HG02840 (cell line): ENCODE measurements at regions not wholly inside any gene's neighbourhood (a gene's known extent, or its start where the extent isn't known, plus 50 kb on each side); places are given as distances from the start of the nearest gene placed in this dataset.

Experiments
- ATAC-seq: cut with Tn5 transposase; IDR thresholded peaks from one replicate; pipeline ENCODE4 v1.9.1; 2021; ENCODE audit warnings: mild to moderate bottlenecking, moderate library complexity, moderate number of reproducible peaks; ENCODE audit not compliant: unreplicated experiment, low FRiP score

DNA sequence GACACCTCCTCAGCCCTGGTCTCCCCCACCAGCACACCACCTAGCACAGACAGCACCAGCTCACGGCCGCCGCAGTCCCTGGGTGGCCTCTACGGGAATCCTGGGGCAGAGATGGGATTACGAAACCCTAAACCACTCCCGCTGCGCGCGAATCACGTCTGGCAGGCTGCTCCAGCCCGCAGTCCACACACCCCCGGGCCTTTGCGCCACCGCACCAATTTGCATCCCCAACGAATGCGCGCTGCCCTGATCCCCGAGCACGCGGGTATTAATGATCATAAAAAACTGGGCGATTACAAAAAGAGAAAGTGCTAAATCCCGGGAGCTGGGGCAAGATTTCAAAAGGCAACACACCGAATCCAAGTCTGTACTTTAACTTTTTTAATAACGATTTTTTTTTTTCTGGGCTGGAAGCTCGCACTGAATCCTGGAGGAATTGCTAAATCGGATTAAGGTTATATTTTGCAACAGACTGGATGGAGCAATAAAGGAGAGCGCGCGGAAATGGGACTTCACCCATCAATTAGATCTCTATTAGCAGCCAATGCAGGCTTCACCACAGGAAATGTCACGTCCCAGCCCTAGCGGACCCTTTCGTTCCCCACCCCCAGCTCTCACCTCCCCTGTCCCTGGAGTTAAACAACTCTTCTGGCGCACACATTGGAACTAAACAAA lies 69.8 kb upstream of the TMEM33 start:
- ATAC-seq = no peak

DNA sequence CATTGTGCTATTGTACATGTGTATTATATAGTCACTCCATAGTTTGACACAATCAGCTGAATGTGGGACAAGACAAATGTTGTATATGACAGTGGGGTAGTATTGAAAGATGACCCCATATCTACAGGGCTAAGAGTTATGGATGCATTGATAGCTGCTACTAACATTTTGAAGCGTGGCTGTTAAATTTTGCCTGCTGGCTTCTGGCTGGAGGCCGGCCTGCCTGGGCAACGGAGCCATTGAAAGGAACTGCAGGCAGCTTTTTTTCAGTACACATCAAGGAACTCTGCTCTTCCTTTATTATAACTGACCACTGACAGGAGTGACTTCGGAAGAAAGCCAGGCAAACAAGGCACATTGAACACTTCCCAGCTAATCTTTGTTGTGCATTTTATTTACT lies 76.1 kb upstream of the TMEM33 start:
- ATAC-seq = no peak

DNA sequence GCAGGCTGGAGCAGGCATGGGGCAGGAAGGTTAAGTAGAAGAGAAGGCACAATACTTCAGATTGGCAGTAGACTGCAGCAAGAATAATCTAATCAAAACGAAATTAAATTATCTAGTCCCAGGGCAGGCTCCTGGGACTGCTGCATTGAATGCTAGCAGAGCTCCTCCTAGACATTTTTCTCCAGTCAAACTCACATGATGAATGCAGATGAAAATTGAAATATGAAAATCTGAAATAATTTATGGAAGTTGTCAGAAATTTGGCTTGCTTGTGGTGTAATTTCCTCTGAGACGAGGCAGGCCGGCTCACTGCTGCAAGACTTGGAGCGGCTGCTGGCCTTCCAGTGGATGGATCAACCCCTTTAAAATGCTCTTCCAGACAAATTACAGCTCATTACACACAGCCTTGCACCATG lies 78.0 kb upstream of the TMEM33 start:
- no peak for ATAC-seq

DNA sequence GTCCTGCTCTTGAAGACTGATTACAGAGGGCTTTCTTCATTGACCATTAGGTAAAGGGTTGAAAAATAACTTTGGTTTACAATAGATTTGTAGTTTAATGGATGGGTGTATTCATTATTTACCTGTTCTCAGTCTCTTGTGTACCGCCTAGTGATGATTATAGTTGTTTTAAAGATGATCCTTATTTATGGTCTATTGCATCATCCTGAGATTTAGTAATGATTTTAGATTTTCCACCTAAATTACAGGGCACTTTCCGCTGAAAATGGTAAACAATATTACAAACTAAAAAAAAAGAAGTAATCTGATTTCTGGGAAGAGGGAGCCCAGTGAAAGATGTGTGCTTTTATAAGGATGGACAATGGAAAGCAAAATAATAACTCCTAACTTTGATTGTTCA lies 78.4 kb upstream of the TMEM33 start:
- ATAC-seq = no peak

DNA sequence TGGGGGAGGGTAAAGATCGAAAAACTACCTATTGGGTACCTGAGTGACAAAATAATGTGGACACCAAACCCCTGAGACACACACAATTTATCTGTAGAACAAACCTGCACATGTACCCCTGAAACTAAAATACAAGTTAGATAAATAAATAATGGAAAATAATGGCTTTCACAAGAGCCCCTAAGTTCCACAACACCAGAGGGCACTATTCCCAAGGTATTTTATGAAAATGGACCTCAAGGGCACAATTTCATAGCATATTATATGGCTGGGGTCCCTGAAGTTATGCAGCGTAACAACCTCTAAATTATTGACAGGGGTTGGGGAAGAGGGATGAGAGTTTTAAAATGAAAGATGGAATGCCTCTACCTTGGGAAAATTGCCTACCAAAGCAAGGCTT lies 81.3 kb upstream of the TMEM33 start:
- no peak for ATAC-seq

DNA sequence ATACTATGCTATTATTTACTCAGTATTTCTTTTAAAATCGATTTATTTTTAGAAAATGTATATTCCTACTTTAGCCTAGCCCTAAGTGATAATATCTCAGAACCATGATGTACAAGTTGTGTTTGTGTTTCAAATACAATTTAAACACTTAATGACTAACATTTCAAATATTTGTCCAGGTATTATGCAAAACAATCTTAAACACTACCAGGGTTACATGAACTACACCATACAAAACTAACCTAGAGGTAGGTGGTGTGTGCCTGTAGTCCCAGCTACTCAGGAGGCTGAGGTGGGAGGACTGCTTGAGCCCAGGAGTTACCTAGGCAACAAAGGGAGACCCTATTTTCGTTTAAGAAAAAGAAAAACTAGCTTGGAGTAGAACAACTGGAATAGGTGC lies 83.0 kb upstream of the TMEM33 start:
- ATAC-seq = no peak

DNA sequence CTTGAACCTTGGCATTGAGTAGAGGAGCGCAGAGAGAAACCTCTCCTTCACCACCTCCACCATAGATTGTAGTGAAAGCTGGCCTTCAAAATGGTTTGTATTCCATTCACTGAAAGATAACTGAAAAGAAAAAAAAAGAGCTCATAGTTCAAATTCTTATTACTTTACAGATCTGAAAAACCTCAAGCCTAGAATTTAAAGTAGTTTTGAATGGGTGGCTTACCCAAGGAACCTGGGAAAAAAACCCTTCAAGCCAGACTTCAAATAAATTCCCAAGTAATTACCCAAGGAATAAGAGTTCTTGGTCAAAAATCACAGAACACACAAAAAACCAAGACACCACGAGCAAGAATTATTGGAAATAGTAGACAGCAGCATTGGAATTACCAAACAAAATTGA lies 83.6 kb upstream of the TMEM33 start:
- ATAC-seq = no peak

DNA sequence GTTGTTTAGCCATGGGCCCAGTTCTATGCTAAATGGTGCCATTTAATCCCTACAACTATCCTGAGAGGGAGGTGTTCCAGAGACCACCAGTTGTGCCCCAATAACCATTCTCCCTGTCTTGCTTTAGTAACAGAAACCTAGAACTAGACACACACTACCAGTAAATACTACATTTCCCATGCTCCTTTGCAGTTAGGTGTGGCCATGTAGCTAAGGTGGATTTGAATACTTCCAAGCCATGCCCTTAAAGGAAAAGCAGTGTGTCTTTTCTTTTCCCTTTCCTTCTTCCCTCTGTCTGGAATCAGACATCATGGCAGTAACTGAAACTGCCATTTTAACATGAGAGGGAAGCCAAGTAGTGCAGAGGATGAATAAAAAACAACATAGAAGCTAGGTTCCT lies 90.9 kb upstream of the TMEM33 start:
- ATAC-seq = no peak

DNA sequence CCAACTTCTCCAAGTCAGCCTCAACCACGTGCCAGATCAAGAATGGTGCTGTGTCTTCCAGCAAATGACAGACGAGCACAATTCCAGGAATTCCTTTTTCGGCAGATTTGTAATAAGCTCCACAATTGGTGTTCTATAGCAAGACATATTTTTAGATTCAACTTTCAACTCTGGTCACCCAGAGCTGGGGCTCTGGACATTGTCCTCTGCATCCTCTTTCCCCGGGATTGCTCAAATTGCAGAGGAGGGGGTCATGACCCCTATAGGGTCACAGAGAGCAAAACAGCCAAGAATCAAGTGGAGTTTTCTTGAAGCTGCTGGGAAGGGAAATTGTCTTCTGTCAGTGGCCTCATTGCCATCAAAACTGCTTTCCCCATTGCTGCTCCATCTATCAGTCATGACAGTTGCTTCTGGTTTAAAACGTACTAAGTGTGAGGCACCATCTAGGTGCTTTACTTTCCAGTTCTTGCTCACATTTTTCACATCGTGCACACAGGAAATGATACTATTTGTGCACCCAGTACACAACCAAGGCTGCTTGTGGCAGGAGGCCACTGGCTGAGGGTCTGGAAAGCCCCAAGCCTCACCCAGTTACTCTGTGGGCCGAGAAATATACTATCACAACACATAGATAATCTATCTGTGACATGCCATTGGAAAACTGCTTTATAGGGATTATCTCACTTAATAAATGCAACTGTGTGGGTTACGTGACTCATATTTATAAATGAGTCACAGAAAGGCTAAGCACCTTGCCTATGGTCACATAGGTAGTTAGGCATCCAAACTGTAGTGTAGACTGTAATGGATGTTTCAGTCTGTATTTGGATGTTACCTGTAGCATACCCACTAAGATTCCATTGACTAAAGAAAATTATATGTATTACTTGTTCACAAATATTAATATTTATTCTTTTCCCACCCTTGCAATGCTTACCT lies 91.7 kb upstream of the PHOX2B start:
- ATAC-seq = peak; percentile 62

DNA sequence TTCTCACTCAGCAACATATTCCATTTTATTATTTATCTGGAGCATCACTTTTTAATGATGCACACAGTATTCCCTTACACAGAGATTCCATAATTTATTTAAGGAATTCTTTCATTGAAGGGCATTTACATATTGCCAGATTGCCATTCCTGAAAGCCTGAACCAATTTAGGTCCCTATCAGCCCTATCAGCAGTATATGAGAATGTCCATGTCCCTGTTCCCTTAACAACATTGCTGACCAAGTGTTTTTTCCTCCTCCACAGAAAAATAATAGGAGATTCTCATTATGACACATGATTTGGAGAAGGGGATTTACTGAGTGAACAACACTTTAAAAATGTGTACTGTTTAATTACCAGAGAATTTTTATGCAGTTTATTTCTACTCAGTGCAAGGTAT lies 90.1 kb upstream of the PHOX2B start:
- no peak for ATAC-seq

DNA sequence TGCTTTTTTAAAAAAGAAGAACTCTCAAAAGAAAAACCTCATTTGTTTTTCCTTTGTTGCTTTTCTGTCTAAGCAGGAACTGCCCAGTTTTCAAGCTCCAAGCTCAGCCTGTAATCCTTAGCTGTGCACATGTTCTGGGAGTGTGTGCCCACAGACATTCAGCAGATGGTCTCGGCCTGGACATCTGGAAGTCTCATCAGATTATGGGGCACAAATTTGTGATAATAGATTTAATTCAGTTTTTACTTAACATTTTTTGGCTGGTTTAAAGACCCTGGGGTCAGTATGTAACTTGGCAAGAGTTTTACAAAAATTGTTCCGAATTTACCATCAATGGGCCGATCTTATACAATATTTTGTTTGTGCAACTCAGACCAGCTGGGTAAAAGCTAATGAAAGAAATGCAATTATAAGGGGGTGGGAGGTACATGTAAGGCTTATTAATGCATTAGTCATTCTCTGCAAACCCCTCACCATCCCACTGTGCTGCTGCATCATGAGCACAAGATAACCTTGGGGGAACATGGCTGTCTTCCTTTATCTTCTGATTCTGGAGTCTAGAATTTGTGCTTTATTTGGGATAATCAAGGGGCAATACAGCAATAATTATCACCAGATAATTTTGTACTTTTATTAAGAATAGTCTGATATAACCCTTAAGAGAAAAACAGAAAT lies 86.9 kb upstream of the PHOX2B start:
- no peak for ATAC-seq

DNA sequence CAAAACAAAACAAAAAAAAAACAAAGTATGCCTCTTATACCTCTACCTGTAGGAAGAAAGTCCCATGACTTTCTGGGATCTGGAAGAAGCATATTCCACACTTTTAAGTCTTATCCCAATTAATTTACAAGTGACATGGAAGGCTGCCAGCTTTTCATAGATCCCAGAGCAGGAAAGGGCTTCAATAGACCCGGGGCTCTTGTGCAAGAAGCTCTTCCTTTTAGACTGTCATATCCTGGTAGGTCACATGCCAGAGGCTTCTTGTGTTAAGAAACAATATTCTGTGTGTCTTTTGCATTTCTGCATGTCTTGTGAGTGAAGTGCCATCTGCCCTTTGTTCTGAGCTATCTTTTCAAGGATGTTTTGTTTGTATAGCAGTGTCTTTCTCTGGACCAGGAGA lies 84.4 kb upstream of the PHOX2B start:
- ATAC-seq = no peak

DNA sequence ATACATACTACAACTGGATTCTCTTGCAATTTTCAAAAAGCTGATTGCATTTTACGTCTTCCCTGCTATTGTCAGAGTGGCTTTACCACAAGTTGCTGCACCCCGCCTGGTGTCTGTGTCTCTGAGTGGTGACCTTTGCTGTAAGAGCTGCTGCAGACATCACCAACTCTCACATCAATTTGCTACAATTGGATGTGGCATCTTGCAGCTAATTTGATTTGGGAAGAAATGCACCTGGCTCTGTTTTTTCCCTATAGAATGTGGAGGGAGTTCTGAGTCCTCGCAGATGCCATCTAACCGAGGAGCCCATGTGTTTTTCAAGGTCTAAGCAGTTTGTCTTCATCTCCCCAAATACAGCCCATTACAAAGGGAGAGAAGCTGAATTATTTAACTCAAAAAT lies 73.8 kb upstream of the PHOX2B start:
- ATAC-seq = no peak

DNA sequence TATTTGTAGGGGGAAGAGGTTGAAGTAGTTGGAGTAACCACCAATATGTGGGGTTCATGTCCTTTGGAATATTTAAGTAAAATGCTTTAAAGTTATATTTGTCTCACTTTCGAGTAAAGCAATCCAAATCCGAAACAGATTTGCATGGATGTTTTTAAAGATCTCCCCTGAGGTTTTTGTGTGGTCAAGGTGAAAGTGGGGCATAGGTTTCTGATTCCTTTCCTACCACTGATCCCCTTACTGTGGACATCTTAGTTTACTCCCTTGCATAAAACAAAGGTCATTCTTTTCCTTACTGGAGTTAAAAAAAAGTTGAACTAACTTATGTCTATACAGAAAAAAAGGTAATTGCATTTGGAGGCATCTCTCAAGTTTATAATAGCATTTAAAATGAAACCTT lies 71.9 kb upstream of the PHOX2B start:
- no peak for ATAC-seq

DNA sequence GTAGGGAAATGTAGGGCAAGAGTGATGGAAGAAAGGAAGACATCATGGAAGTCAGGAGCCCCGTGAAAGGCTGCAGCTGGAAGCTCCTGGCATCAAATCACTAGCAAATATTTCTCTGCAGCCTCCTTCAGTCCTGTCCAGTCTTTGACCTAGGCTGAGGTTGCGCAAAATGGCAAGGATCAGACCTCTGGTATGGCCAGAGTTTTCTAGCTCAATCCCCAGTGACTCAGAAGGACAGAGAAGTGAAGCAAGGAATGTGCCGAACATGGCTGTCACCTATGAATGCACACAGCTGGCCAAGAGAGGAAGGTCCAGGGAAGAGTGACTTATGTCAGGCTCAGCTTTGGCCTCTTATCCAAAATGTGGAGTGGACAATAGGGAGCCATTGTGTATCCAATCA lies 71.1 kb upstream of the PHOX2B start:
- ATAC-seq = no peak

DNA sequence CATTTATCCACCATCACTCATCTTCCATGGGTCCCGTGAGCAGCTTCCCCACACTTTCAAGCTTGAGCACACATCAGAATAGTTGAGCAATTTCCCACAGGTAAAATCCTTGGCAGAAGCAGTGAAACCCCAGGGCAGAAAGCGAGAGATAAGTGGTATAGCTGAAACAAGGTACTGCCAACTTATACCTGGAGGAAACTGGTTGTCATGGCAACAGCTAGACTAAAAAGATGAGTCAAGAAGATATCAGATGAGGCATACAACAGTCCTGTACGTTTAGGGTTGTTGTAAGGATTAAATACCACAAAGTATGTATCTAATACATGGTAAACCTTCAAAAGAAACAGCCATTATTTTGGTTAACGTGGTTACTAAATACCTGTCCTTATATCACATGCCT lies 66.9 kb upstream of the PHOX2B start:
- ATAC-seq = no peak

DNA sequence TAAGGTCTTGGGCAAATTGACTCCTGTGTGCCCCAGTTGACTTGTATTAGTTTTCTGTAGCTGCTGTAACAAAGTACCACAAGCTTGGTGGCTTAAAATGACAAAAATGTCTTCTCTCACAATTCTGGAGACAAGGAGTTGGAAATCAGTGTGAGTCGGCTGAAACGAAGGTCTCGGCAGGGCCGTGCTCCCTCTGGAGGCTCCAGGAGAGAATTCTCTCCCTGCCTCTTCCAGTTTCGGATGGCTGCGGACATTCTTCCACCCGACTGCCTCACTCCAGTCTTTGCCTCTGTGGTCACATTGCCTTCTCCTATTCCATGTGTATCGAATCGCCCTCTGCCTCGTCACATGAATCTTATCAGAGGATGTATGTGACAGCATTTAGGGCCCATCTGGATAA lies 66.0 kb upstream of the PHOX2B start:
- ATAC-seq = no peak

DNA sequence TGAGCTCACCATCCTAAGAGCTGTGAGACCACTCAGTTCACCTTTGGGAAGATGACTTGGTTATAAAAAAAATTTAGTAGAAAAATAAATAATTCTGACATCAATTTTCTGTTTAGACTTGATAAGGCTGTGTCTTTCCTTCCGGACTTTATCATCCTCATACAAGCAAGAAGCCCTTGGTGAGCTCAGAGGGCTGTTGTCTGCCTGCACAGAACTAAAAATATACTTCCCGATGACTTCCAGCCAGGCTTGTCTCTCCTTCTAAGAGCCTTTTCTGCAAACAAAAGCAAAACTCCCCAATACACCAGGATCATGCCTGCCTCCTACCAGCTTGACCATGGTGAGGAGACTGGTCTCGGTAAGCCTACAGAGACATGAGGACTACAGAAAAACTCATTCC lies 58.3 kb upstream of the PHOX2B start:
- no peak for ATAC-seq

DNA sequence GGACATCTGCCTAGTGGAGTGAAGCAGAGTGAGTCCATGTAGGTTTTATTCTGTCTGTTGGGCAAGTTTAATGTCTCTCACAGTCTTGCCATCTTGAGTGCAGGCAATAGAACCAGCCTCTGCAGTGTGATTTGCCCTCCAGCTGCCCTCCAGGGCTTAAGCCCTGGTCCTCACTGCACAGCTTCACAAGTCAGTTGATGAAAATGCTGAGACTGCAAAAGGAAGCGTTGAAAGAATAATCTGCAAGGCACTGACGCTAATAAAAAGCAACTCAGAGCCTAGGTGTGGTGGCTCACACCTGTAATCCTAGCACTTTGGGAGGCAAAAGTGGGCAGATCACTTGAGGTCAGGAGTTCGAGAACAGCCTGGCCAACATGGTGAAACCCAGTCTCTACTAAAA lies 54.1 kb upstream of the PHOX2B start:
- ATAC-seq = no peak

DNA sequence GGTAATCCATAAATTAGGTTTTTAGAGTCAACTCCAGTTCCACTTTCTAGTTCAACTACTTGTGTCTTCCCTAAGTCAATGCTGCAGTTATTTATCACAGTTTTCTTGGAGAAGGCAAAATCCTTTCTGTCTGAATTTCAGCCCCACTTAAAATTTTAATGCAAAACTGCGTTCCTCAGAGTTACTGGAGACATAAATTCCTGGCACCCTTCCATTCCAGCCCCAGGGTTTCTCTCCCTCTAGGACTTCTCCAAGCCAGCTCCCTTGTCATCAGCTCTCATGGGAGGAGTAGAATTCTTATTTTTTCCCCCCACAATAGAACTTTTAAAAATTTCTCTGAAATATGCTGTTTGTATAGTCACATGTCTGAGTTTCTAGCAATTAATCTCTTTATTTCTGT lies 50.6 kb upstream of the PHOX2B start:
- ATAC-seq = no peak
